ENCODE measurements at regions not wholly inside any gene's neighbourhood (a gene's known extent, or its start where the extent isn't known, plus 50 kb on each side); places are given as distances from the start of the nearest gene placed in this dataset.

GRCh38 chr15:92224843-92225242 lies 168.8 kb upstream of the ST8SIA2 start:
- DNase-seq (ENCODE audit: low read depth) = no peak

DNA sequence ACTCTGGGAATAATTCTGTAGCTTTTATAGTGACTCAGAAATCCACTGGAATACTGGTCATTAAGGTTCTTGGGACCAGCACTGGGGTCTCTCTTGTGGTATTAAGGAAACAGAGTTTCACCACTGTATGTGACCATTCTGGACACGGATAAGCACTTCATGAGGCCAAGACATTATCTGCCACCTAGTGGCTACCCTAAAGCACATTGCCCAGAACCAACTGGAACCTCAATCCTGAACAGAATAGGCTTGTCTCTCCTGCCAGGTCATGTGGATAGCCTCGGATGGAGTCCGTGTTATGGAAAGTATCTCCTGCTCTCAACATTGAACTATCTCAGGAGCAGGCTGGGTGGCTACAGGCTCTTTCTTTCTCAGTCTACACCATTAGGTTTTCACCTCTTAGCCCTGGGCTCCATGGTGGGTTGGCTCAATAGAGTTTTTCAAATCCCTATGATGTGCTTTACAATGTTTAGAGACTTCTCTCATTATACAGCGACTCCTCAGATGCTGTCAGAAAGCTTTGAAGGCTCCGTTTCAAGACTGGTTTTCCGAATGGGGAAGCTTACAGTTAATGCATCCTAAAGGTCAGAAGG lies 167.6 kb upstream of the ST8SIA2 start:
- DNase-seq (ENCODE audit: low read depth) = no peak

DNA sequence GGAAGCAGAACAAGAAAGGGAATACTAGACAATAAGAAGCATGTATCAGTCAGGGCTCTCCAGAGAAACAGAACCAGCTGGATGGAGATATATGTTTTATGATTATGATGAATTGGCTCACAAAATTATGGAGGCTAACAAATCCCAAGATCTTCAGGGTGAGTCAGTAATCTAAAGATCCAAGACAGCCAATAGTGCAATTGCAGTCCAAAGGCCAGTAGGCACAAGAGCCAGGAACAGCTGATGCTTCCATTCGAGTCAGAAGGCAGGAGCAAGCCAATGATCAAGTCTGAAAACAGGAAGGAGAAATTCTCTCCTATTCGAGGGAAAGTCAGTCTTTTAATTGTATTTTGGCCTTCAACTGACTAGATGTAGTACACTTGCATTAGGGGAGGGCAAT lies 164.9 kb upstream of the ST8SIA2 start:
- DNase-seq (ENCODE audit: low read depth) = no peak

GRCh38 chr15:92231461-92231860 lies 162.2 kb upstream of the ST8SIA2 start:
- no peak for DNase-seq (ENCODE audit: low read depth)

GRCh38 chr15:92232317-92232716 lies 161.4 kb upstream of the ST8SIA2 start:
- no peak for DNase-seq (ENCODE audit: low read depth)

- DNase-seq (ENCODE audit: low read depth) = no peak
These were observed 160.8 kb upstream of the ST8SIA2 start for GRCh38 chr15:92232876-92233275.

GRCh38 chr15:92243227-92243626 lies 150.5 kb upstream of the ST8SIA2 start:
- DNase-seq (ENCODE audit: low read depth) = no peak

DNA sequence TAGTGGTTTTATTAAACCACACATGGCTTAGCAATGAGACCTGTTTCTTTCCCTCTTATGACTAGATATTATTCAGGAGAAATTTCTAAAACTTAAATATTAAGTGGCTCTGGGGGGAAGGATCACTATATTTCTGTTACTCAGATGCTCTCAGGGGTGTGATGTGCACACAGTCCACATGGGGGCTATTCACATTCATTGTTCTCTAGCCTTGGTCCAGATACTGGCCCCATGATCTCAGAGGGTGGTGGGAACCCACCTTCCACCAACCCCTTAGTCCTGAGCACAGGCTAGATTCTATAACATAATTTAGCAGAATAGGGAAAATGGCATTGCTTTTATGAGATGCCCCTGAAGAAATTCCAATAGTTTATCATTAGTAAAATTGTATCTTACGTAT lies 149.0 kb upstream of the ST8SIA2 start:
- DNase-seq (ENCODE audit: low read depth) = no peak

GRCh38 chr15:92247649-92248242 lies 145.9 kb upstream of the ST8SIA2 start:
- no peak for DNase-seq (ENCODE audit: low read depth)

- no peak for DNase-seq (ENCODE audit: low read depth)
These were observed 126.6 kb upstream of the ST8SIA2 start for GRCh38 chr15:92266796-92267685.

- DNase-seq (ENCODE audit: low read depth) = no peak
These were observed 124.8 kb upstream of the ST8SIA2 start for GRCh38 chr15:92268900-92269299.

DNA sequence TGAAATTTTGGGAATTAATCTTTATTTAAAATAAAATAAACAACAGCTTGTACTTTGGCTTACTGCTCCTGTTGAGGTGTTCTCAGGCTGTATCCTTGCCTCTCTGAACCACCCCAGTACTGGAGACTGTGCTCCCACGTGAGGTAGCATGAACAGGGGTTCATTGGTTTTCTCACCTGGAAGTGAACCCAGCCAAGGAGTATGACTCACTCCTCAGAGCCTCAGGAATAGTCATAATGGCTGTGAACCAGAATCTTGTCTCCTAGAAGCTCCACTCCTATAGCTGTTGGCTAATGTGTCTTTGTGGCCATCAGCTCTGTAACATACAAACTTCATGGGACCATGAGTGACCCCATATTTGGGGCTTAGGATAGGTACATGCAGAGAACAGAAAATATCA lies 122.5 kb upstream of the ST8SIA2 start:
- DNase-seq (ENCODE audit: low read depth) = no peak

- no peak for DNase-seq (ENCODE audit: low read depth)
These were observed 121.6 kb upstream of the ST8SIA2 start for GRCh38 chr15:92272106-92272505.

DNA sequence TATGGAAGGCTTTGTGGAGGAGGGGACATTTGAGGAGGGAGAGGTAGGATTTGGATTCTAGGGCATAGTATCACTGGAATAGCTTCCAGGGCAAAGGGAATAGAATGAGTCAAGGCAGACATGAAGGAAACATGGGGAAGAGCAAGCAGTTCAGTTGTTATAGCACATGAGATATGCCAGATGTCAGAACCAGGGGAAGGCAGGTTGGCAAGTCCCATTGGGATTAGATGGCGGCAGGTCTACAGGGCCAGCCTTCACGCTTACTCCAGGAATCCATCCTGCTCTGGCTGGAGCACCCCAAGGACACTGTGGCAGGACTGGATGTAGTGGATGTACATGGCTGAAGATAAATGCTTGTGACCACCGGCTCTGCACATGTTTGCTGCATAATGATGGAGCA lies 120.4 kb upstream of the ST8SIA2 start:
- DNase-seq (ENCODE audit: low read depth) = no peak

GRCh38 chr15:92273723-92274122 lies 120.0 kb upstream of the ST8SIA2 start:
- no peak for DNase-seq (ENCODE audit: low read depth)

GRCh38 chr15:92277776-92278175 lies 115.9 kb upstream of the ST8SIA2 start:
- DNase-seq (ENCODE audit: low read depth) = peak; percentile 23

DNA sequence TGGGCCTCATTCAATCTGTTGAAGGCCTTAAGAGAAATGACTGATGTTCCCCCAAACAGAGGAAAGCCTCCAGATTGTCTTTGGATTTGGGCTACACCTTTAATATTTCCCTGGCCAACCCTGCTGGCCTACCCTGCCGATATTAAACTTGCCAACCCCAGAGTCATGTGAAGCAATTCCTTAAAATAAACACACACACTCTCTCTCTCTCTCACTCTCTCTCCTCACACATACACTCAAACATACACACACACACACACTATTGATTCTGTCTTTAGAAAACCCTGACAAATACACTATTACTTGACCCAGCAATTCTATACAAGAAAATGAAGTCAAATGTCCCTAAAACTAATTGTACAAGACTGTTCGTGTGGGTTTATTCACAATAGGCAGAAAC lies 109.9 kb upstream of the ST8SIA2 start:
- no peak for DNase-seq (ENCODE audit: low read depth)

- no peak for DNase-seq (ENCODE audit: low read depth)
These were observed 104.9 kb upstream of the ST8SIA2 start for GRCh38 chr15:92288755-92289154.

- no peak for DNase-seq (ENCODE audit: low read depth)
These were observed 103.9 kb upstream of the ST8SIA2 start for GRCh38 chr15:92289733-92290132.

GRCh38 chr15:92290359-92290992 lies 103.2 kb upstream of the ST8SIA2 start:
- no peak for DNase-seq (ENCODE audit: low read depth)

DNA sequence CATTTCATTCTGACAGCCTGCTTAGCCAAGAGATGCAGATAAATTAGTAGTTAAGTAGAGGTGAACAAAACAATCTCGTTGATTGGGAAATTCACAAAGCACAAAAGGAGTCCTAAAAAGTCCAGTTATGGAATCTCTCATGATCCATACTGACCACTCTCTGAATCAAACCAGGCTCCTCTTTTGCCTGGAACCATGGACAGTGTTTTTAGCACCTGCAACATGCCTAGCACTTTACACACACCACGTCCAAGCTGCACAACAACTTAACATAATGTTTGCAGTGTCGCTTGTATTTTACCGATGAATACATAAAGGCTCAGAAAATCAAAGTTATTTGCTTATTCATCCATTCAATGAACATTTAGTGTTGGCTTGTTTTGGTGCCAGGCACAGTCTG lies 101.8 kb upstream of the ST8SIA2 start:
- no peak for DNase-seq (ENCODE audit: low read depth)

GRCh38 chr15:92294759-92295158 lies 98.9 kb upstream of the ST8SIA2 start:
- DNase-seq (ENCODE audit: low read depth) = no peak
